ENCODE measurements at regions not wholly inside any gene's neighbourhood (a gene's known extent, or its start where the extent isn't known, plus 50 kb on each side); places are given as distances from the start of the nearest gene placed in this dataset.

- H3K4me1 ChIP-seq (ENCODE audit: control insufficient read depth, insufficient read depth, low read length): no peaks in the 10 kb centered on the region
- no peak overlapping the region for H3K9ac ChIP-seq (ENCODE audit: low read length)
- H3K27me3 ChIP-seq (ENCODE audit: control insufficient read depth, insufficient read depth, low read length): no peaks in the 10 kb centered on the region; the same call in 1 of the 2 replicates
- no peaks in the 10 kb centered on the region for H3K36me3 ChIP-seq (ENCODE audit: control insufficient read depth, insufficient read depth, low read length)
- no peak overlapping the region for H3K27ac ChIP-seq (ENCODE audit: low read depth, low read length)
- no peaks in the 10 kb centered on the region for H3K9me3 ChIP-seq (ENCODE audit: control insufficient read depth, insufficient read depth, low read depth, low read length)
- H3K4me3 ChIP-seq (ENCODE audit: low read depth, low read length): no peak overlapping the region
Measured at GRCh38 chr2:129367107-129367506, 612.4 kb upstream of the RAB6C start.

- no peak overlapping the region for H3K4me3 ChIP-seq (ENCODE audit: low read depth, low read length)
- H3K9ac ChIP-seq (ENCODE audit: low read length): no peak overlapping the region
- H3K36me3 ChIP-seq (ENCODE audit: control insufficient read depth, insufficient read depth, low read length): no peaks in the 10 kb centered on the region
- no peaks in the 10 kb centered on the region; the same call in 1 of the 2 replicates for H3K27me3 ChIP-seq (ENCODE audit: control insufficient read depth, insufficient read depth, low read length)
- no peak overlapping the region for H3K27ac ChIP-seq (ENCODE audit: low read depth, low read length)
- no peaks in the 10 kb centered on the region for H3K9me3 ChIP-seq (ENCODE audit: control insufficient read depth, insufficient read depth, low read depth, low read length)
- H3K4me1 ChIP-seq (ENCODE audit: control insufficient read depth, insufficient read depth, low read length): no peaks in the 10 kb centered on the region
Measured at GRCh38 chr2:129369437-129369836, 610.0 kb upstream of the RAB6C start.

GRCh38 chr2:129374452-129374851, 605.0 kb upstream of the RAB6C start:
- Histone ChIP-seq H3K4me1 (ENCODE audit: control insufficient read depth, insufficient read depth, low read length) (peaks cover 7% of the 10 kb centered on the region; the same call in 1 of the 2 replicates), H3K4me3 (ENCODE audit: low read depth, low read length) (no peak overlapping the region), H3K36me3 (ENCODE audit: control insufficient read depth, insufficient read depth, low read length) (no peaks in the 10 kb centered on the region), H3K27ac (ENCODE audit: low read depth, low read length) (no peak overlapping the region), H3K9me3 (ENCODE audit: control insufficient read depth, insufficient read depth, low read depth, low read length) (no peaks in the 10 kb centered on the region), H3K9ac (ENCODE audit: low read length) (no peak overlapping the region), H3K27me3 (ENCODE audit: control insufficient read depth, insufficient read depth, low read length) (no peaks in the 10 kb centered on the region)

- no peaks in the 10 kb centered on the region for H3K36me3 ChIP-seq (ENCODE audit: control insufficient read depth, insufficient read depth, low read length)
- H3K27me3 ChIP-seq (ENCODE audit: control insufficient read depth, insufficient read depth, low read length): no peaks in the 10 kb centered on the region
- H3K4me3 ChIP-seq (ENCODE audit: low read depth, low read length): no peak overlapping the region
- H3K27ac ChIP-seq (ENCODE audit: low read depth, low read length): no peak overlapping the region
- peaks cover 7% of the 10 kb centered on the region; the same call in 1 of the 2 replicates for H3K4me1 ChIP-seq (ENCODE audit: control insufficient read depth, insufficient read depth, low read length)
- H3K9ac ChIP-seq (ENCODE audit: low read length): no peak overlapping the region
- no peaks in the 10 kb centered on the region for H3K9me3 ChIP-seq (ENCODE audit: control insufficient read depth, insufficient read depth, low read depth, low read length)
Measured at GRCh38 chr2:129375632-129376425, 603.6 kb upstream of the RAB6C start.

- H3K27me3 ChIP-seq (ENCODE audit: control insufficient read depth, insufficient read depth, low read length): no peaks in the 10 kb centered on the region
- H3K4me3 ChIP-seq (ENCODE audit: low read depth, low read length): no peak overlapping the region
- H3K9ac ChIP-seq (ENCODE audit: low read length): no peak overlapping the region
- no peaks in the 10 kb centered on the region for H3K9me3 ChIP-seq (ENCODE audit: control insufficient read depth, insufficient read depth, low read depth, low read length)
- H3K36me3 ChIP-seq (ENCODE audit: control insufficient read depth, insufficient read depth, low read length): no peaks in the 10 kb centered on the region
- no peak overlapping the region for H3K27ac ChIP-seq (ENCODE audit: low read depth, low read length)
- H3K4me1 ChIP-seq (ENCODE audit: control insufficient read depth, insufficient read depth, low read length): peaks cover 7% of the 10 kb centered on the region; the same call in 1 of the 2 replicates
Measured at GRCh38 chr2:129376426-129377077, 602.9 kb upstream of the RAB6C start.

- Histone ChIP-seq H3K27me3 (ENCODE audit: control insufficient read depth, insufficient read depth, low read length) (no peaks in the 10 kb centered on the region), H3K36me3 (ENCODE audit: control insufficient read depth, insufficient read depth, low read length) (no peaks in the 10 kb centered on the region), H3K27ac (ENCODE audit: low read depth, low read length) (no peak overlapping the region), H3K4me3 (ENCODE audit: low read depth, low read length) (no peak overlapping the region), H3K4me1 (ENCODE audit: control insufficient read depth, insufficient read depth, low read length) (peaks cover 7% of the 10 kb centered on the region; the same call in 1 of the 2 replicates), H3K9ac (ENCODE audit: low read length) (no peak overlapping the region), H3K9me3 (ENCODE audit: control insufficient read depth, insufficient read depth, low read depth, low read length) (no peaks in the 10 kb centered on the region)
Measured at GRCh38 chr2:129377078-129377469, 602.4 kb upstream of the RAB6C start.

- H3K9me3 ChIP-seq (ENCODE audit: control insufficient read depth, insufficient read depth, low read depth, low read length): no peaks in the 10 kb centered on the region
- H3K36me3 ChIP-seq (ENCODE audit: control insufficient read depth, insufficient read depth, low read length): no peaks in the 10 kb centered on the region
- H3K27me3 ChIP-seq (ENCODE audit: control insufficient read depth, insufficient read depth, low read length): no peaks in the 10 kb centered on the region
- H3K27ac ChIP-seq (ENCODE audit: low read depth, low read length): no peak overlapping the region
- H3K4me3 ChIP-seq (ENCODE audit: low read depth, low read length): no peak overlapping the region
- peaks cover 7% of the 10 kb centered on the region; the same call in 1 of the 2 replicates for H3K4me1 ChIP-seq (ENCODE audit: control insufficient read depth, insufficient read depth, low read length)
- H3K9ac ChIP-seq (ENCODE audit: low read length): no peak overlapping the region
Measured at GRCh38 chr2:129378186-129378585, 601.3 kb upstream of the RAB6C start.

- no peaks in the 10 kb centered on the region for H3K9me3 ChIP-seq (ENCODE audit: control insufficient read depth, insufficient read depth, low read depth, low read length)
- H3K27ac ChIP-seq (ENCODE audit: low read depth, low read length): no peak overlapping the region
- peaks cover 7% of the 10 kb centered on the region; the same call in 1 of the 2 replicates for H3K4me1 ChIP-seq (ENCODE audit: control insufficient read depth, insufficient read depth, low read length)
- H3K27me3 ChIP-seq (ENCODE audit: control insufficient read depth, insufficient read depth, low read length): no peaks in the 10 kb centered on the region
- H3K36me3 ChIP-seq (ENCODE audit: control insufficient read depth, insufficient read depth, low read length): no peaks in the 10 kb centered on the region
- no peak overlapping the region for H3K4me3 ChIP-seq (ENCODE audit: low read depth, low read length)
- no peak overlapping the region for H3K9ac ChIP-seq (ENCODE audit: low read length)
Measured at GRCh38 chr2:129379411-129379810, 600.1 kb upstream of the RAB6C start.

- no peak overlapping the region for H3K27ac ChIP-seq (ENCODE audit: low read depth, low read length)
- H3K36me3 ChIP-seq (ENCODE audit: control insufficient read depth, insufficient read depth, low read length): no peaks in the 10 kb centered on the region
- H3K27me3 ChIP-seq (ENCODE audit: control insufficient read depth, insufficient read depth, low read length): no peaks in the 10 kb centered on the region
- H3K9ac ChIP-seq (ENCODE audit: low read length): no peak overlapping the region
- H3K4me3 ChIP-seq (ENCODE audit: low read depth, low read length): no peak overlapping the region
- H3K9me3 ChIP-seq (ENCODE audit: control insufficient read depth, insufficient read depth, low read depth, low read length): no peaks in the 10 kb centered on the region
- H3K4me1 ChIP-seq (ENCODE audit: control insufficient read depth, insufficient read depth, low read length): peaks cover 4% of the 10 kb centered on the region; the same call in 1 of the 2 replicates
Measured at GRCh38 chr2:129381789-129382188, 597.7 kb upstream of the RAB6C start.

GRCh38 chr2:129388870-129389269, 590.6 kb upstream of the RAB6C start:
- H3K27ac ChIP-seq (ENCODE audit: low read depth, low read length): no peak overlapping the region
- no peak overlapping the region for H3K9ac ChIP-seq (ENCODE audit: low read length)
- no peaks in the 10 kb centered on the region for H3K27me3 ChIP-seq (ENCODE audit: control insufficient read depth, insufficient read depth, low read length)
- no peaks in the 10 kb centered on the region for H3K4me1 ChIP-seq (ENCODE audit: control insufficient read depth, insufficient read depth, low read length)
- H3K9me3 ChIP-seq (ENCODE audit: control insufficient read depth, insufficient read depth, low read depth, low read length): no peaks in the 10 kb centered on the region; the same call in 1 of the 2 replicates
- H3K4me3 ChIP-seq (ENCODE audit: low read depth, low read length): no peak overlapping the region
- H3K36me3 ChIP-seq (ENCODE audit: control insufficient read depth, insufficient read depth, low read length): no peaks in the 10 kb centered on the region

GRCh38 chr2:129393816-129394215, 585.6 kb upstream of the RAB6C start:
- H3K4me1 ChIP-seq (ENCODE audit: control insufficient read depth, insufficient read depth, low read length): no peaks in the 10 kb centered on the region
- H3K27me3 ChIP-seq (ENCODE audit: control insufficient read depth, insufficient read depth, low read length): no peaks in the 10 kb centered on the region
- H3K9me3 ChIP-seq (ENCODE audit: control insufficient read depth, insufficient read depth, low read depth, low read length): no peaks in the 10 kb centered on the region; the same call in 1 of the 2 replicates
- H3K27ac ChIP-seq (ENCODE audit: low read depth, low read length): no peak overlapping the region
- H3K9ac ChIP-seq (ENCODE audit: low read length): no peak overlapping the region
- no peak overlapping the region for H3K4me3 ChIP-seq (ENCODE audit: low read depth, low read length)
- H3K36me3 ChIP-seq (ENCODE audit: control insufficient read depth, insufficient read depth, low read length): no peaks in the 10 kb centered on the region
